Smooth muscle cell (in vitro differentiated cells): ENCODE measurements at regions not wholly inside any gene's neighbourhood (a gene's known extent, or its start where the extent isn't known, plus 50 kb on each side); places are given as distances from the start of the nearest gene placed in this dataset.
A peak's percentile ranks its signal among the peaks of the same experiment; 100 is the strongest.

Source experiments
- DNase-seq: peaks from one replicate; lab custom pipeline; 2025; ENCODE audit not compliant: unreplicated experiment; lab: John Stamatoyannopoulos, UW
- H2AFZ ChIP-seq: fragments of 200-600 bp; sonication (generic); 2 replicates; pipeline ENCODE4 v1.6.0; 2016; ENCODE audit warnings: antibody characterized with exemption, low read depth, mild to moderate bottlenecking
- H3F3A ChIP-seq: fragments of 200-600 bp; sonication (generic); 2 replicates; pipeline ENCODE4 v1.6.0; 2017; ENCODE audit warnings: antibody characterized with exemption, low read depth
- H3K27ac ChIP-seq: fragments of 200-600 bp; sonication (generic); 2 replicates; pipeline ENCODE4 v1.5.1; 2016; ENCODE audit warnings: low read depth, mild to moderate bottlenecking
- H3K27me3 ChIP-seq: fragments of 200-600 bp; sonication (generic); 2 replicates; pipeline ENCODE4 v1.6.1; 2016; ENCODE audit warnings: low read depth, mild to moderate bottlenecking
- H3K36me3 ChIP-seq: fragments of 200-600 bp; sonication (generic); 2 replicates; pipeline ENCODE4 v1.5.1; 2016; ENCODE audit warnings: low read depth
- H3K4me1 ChIP-seq: fragments of 200-600 bp; sonication (generic); 2 replicates; pipeline ENCODE4 v1.5.1; 2016; ENCODE audit warnings: low read depth
- H3K4me2 ChIP-seq: fragments of 200-600 bp; sonication (generic); 2 replicates; pipeline ENCODE4 v1.6.0; 2016; ENCODE audit warnings: mild to moderate bottlenecking
- H3K4me3 ChIP-seq: fragments of 200-600 bp; sonication (generic); 2 replicates; pipeline ENCODE4 v1.5.1; 2016; ENCODE audit warnings: mild to moderate bottlenecking
- H3K79me2 ChIP-seq: fragments of 200-600 bp; sonication (generic); 2 replicates; pipeline ENCODE4 v1.6.0; 2016; ENCODE audit warnings: low read depth, mild to moderate bottlenecking
- H3K9ac ChIP-seq: fragments of 200-600 bp; sonication (generic); 2 replicates; pipeline ENCODE4 v1.6.0; 2016; ENCODE audit warnings: low read depth
- H3K9me3 ChIP-seq: fragments of 200-600 bp; sonication (generic); replicated peaks from 2 replicates; pipeline ENCODE4 v1.5.1; 2016; ENCODE audit warnings: low read depth
- H4K20me1 ChIP-seq: fragments of 200-600 bp; sonication (generic); 2 replicates; pipeline ENCODE4 v1.6.0; 2016; ENCODE audit warnings: low read depth
- WGBS: methylation state at CpG from one replicate; pipeline ENCODE4 v1.1.7; 2016; ENCODE audit warnings: low lambda C conversion rate; 5-methylcytosine and 5-hydroxymethylcytosine counted together
- TF ChIP-seq, protein P1 (sequence below): fragments of 200-600 bp; sonication (generic); IDR thresholded peaks from 2 replicates; pipeline ENCODE4 v1.5.1; 2017; ENCODE audit warnings: borderline replicate concordance, mild to moderate bottlenecking, antibody characterized with exemption; ENCODE audit not compliant: insufficient read depth, poor library complexity, severe bottlenecking

DNA sequence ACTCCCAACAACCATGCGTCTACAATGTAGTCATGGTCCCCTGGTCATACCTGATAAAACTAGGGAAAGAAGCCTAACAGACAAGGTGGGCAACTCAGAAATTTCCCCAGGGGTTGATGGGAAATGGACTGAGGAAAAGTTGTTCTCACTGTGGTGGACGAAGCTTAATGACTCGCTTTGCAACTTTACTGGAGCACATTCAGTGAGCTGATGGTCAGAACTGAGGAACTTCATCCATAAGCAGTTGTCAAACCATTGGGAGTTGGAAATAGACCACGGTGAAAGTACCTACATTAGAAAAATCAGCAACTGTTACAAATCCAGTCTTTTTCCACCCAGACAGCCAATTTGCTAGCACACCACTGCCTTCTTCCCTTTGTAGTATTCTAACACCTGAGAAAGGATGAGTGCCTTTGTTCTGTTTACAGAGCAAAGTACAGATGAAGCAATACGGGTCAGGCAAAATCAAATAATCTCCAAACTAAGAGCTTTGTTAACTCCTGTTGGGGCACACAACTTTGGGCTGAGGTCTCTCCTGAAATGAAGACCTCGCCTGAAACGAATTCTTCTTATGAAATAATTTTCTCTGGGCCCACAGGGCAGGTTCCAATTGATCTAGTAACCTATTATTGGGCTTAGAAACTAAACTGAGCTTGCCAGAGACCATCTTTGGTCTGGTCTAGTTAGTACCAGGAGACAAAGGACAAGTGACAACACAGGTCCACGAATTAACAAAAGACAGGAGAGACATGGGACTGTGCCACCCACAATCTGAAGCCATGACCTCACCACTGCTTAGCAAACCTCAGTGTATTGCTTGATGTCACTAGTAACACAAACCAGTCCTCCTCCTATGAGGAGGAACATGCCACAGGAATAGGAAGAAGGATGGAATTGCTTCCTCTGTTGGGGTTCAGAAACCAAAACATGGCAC lies 58.9 kb upstream of the NFKB1 start:
- H3K9ac ChIP-seq = no peak overlapping the region
- WGBS = 87% methylated on average over 8 of the region's 8 CpGs
- H3K79me2 ChIP-seq = no peaks in the 10 kb centered on the region
- H3K27me3 ChIP-seq = no peaks in the 10 kb centered on the region
- no peak overlapping the region for H3K4me2 ChIP-seq
- no peaks in the 10 kb centered on the region for H4K20me1 ChIP-seq
- H3K4me1 ChIP-seq = peaks cover 19% of the 10 kb centered on the region
- no peak overlapping the region for H2AFZ ChIP-seq
- TF ChIP-seq, protein P1, sequence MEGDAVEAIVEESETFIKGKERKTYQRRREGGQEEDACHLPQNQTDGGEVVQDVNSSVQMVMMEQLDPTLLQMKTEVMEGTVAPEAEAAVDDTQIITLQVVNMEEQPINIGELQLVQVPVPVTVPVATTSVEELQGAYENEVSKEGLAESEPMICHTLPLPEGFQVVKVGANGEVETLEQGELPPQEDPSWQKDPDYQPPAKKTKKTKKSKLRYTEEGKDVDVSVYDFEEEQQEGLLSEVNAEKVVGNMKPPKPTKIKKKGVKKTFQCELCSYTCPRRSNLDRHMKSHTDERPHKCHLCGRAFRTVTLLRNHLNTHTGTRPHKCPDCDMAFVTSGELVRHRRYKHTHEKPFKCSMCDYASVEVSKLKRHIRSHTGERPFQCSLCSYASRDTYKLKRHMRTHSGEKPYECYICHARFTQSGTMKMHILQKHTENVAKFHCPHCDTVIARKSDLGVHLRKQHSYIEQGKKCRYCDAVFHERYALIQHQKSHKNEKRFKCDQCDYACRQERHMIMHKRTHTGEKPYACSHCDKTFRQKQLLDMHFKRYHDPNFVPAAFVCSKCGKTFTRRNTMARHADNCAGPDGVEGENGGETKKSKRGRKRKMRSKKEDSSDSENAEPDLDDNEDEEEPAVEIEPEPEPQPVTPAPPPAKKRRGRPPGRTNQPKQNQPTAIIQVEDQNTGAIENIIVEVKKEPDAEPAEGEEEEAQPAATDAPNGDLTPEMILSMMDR = no peak
- H3F3A ChIP-seq = peaks cover 4% of the 10 kb centered on the region
- no peak for DNase-seq
- H3K9me3 ChIP-seq = no peaks in the 10 kb centered on the region
- H3K27ac ChIP-seq = no peak overlapping the region
- no peaks in the 10 kb centered on the region for H3K36me3 ChIP-seq
- H3K4me3 ChIP-seq = no peak overlapping the region

DNA sequence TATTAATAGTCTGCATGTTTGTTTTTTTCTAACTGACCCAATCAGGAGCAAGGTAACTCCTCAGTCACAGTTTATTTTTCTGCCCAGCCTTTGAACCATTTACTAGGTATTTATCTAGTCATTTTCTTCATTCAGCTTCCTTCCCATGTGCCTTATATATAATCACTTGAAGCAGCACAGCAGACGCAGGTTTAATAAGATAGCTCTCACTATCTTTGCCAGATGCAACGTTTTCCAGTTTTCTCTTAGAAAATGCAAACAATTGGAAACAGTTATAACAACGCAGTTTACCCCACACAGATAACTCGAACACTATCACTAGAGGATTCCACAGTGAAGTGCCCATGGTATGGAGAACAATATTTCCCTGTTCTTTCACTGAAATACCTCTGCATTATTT lies 56.4 kb upstream of the NFKB1 start:
- no peaks in the 10 kb centered on the region for H4K20me1 ChIP-seq
- TF ChIP-seq, protein P1 = no peak
- no peak overlapping the region for H3K4me3 ChIP-seq
- no peaks in the 10 kb centered on the region for H3K9me3 ChIP-seq
- H3F3A ChIP-seq = no peaks in the 10 kb centered on the region
- no peak overlapping the region for H3K9ac ChIP-seq
- peaks cover 5% of the 10 kb centered on the region for H3K4me1 ChIP-seq
- H2AFZ ChIP-seq = peak overlapping the region; percentile 24
- DNase-seq = no peak
- WGBS = 69% methylated on average over 4 of the region's 4 CpGs
- H3K27me3 ChIP-seq = no peaks in the 10 kb centered on the region
- no peaks in the 10 kb centered on the region for H3K79me2 ChIP-seq
- H3K36me3 ChIP-seq = no peaks in the 10 kb centered on the region
- no peak overlapping the region for H3K27ac ChIP-seq
- no peak overlapping the region for H3K4me2 ChIP-seq

DNA sequence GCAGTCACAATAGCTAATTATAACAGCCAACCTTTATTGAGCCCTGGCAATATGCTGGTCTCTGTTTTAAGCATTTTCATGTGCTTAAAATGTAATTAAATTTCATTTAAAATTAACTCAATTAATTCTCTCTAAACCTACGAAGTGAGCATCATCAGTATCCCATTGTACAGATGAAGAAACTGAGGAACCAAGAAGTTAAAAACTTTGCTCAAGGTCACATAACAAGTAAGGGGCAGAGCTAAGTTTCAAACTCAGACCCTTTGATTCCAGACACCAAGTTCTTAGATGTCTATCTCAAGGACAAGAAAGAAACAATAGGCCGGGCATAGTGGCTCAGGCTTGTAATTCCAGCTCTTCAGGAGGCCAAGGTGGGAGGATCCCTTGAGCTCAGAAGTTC lies 55.9 kb upstream of the NFKB1 start:
- Histone ChIP-seq H3K4me2 (no peak overlapping the region), H3F3A (no peaks in the 10 kb centered on the region), H3K4me1 (peaks cover under 1% of the 10 kb centered on the region), H3K27me3 (no peaks in the 10 kb centered on the region), H3K27ac (no peak overlapping the region), H3K36me3 (no peaks in the 10 kb centered on the region), H3K9ac (no peak overlapping the region), H3K9me3 (no peaks in the 10 kb centered on the region), H4K20me1 (no peaks in the 10 kb centered on the region), H3K4me3 (no peak overlapping the region), H3K79me2 (no peaks in the 10 kb centered on the region), H2AFZ (peak overlapping the region; percentile 24)
- no peak for DNase-seq
- TF ChIP-seq, protein P1 = no peak
- 92% methylated on average over 2 of the region's 2 CpGs for WGBS

DNA sequence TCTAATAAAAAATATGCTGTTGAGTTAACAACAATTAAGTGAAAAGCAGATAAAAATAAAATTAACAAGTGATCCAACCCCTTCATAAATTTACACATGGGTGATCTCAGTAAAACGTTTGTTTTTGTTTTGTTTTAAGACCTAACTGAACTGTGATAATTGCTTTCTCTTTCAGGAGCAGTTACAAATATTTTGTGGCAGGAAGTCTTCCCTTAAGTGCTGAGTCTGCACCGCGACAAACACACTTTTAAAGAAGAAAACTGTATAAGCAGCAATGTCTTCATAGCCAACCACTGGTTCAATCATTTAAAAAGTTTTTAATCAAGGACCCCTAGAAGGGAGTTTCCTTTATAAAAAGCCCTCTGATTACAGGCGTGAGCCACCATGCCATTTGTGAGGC lies 53.7 kb upstream of the NFKB1 start:
- 65% methylated on average over 4 of the region's 4 CpGs for WGBS
- H3K9ac ChIP-seq = no peak overlapping the region
- no peak overlapping the region for H2AFZ ChIP-seq
- H3K4me1 ChIP-seq = no peaks in the 10 kb centered on the region
- H3K4me2 ChIP-seq = no peak overlapping the region
- H3K27ac ChIP-seq = no peak overlapping the region
- H3K36me3 ChIP-seq = no peaks in the 10 kb centered on the region
- H3K79me2 ChIP-seq = no peaks in the 10 kb centered on the region
- no peaks in the 10 kb centered on the region for H3K9me3 ChIP-seq
- no peak for DNase-seq
- no peaks in the 10 kb centered on the region for H3K27me3 ChIP-seq
- TF ChIP-seq, protein P1 = no peak
- H3F3A ChIP-seq = no peaks in the 10 kb centered on the region
- no peaks in the 10 kb centered on the region for H4K20me1 ChIP-seq
- no peak overlapping the region for H3K4me3 ChIP-seq
